ENCODE measurements at regions not wholly inside any gene's neighbourhood (a gene's known extent, or its start where the extent isn't known, plus 50 kb on each side); places are given as distances from the start of the nearest gene placed in this dataset.
A peak's percentile ranks its signal among the peaks of the same experiment; 100 is the strongest.

DNA sequence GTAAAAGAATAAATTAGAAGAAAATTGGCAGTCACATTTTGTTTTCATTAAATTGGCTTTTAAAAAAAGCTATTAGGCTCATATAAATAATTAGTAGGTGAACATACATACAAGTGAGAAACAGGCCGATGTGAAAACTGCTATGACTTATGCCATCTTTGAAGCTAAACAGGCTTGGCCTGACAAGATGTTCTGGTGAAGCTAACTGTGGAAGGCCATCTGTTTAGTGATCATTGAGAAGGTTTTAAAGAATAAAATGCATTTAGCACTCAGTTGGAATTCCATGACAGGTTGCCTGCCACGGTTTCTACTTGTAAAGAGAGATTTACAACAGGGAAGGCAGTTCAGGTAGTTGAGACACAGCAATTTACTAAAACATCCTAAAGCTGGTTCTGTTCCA, 264.0 kb upstream of the AGTR1 start:
- no peak for DNase-seq
- WGBS, 4 donors = 56 to 67% (median 64%) methylated on average over 2 of the region's 2 CpGs
- H3K9me3 ChIP-seq = peaks cover 0 to 6% (median 0%) of the 10 kb centered on the region in 12 donors
- peak overlapping the region in 1 of 12 donors; percentile 15 for H3K27ac ChIP-seq
- H3K4me3 ChIP-seq = no peak overlapping the region
- no peaks in the 10 kb centered on the region for H3K27me3 ChIP-seq
- H3K4me1 ChIP-seq = no peaks in the 10 kb centered on the region
- no peak for ATAC-seq
- intact Hi-C loops (cut with DNase I) = no loop called here
- TF ChIP-seq POLR2A (IDR thresholded peaks at IDR 0.05) = no peak
- TF ChIP-seq, protein P1, sequence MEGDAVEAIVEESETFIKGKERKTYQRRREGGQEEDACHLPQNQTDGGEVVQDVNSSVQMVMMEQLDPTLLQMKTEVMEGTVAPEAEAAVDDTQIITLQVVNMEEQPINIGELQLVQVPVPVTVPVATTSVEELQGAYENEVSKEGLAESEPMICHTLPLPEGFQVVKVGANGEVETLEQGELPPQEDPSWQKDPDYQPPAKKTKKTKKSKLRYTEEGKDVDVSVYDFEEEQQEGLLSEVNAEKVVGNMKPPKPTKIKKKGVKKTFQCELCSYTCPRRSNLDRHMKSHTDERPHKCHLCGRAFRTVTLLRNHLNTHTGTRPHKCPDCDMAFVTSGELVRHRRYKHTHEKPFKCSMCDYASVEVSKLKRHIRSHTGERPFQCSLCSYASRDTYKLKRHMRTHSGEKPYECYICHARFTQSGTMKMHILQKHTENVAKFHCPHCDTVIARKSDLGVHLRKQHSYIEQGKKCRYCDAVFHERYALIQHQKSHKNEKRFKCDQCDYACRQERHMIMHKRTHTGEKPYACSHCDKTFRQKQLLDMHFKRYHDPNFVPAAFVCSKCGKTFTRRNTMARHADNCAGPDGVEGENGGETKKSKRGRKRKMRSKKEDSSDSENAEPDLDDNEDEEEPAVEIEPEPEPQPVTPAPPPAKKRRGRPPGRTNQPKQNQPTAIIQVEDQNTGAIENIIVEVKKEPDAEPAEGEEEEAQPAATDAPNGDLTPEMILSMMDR (IDR thresholded peaks at IDR 0.05) = no peak
- no peaks in the 10 kb centered on the region for H3K36me3 ChIP-seq

- H3K27me3 ChIP-seq = no peaks in the 10 kb centered on the region
- DNase-seq (no peak), ATAC-seq (no peak)
- intact Hi-C loops (cut with DNase I) = no loop called here
- no peak overlapping the region for H3K4me3 ChIP-seq
- no peak overlapping the region for H3K27ac ChIP-seq
- no peak for TF ChIP-seq POLR2A (IDR thresholded peaks at IDR 0.05)
- TF ChIP-seq, protein P1 (IDR thresholded peaks at IDR 0.05) = no peak
- H3K4me1 ChIP-seq = no peaks in the 10 kb centered on the region
- peaks cover 0 to 6% (median 0%) of the 10 kb centered on the region in 12 donors for H3K9me3 ChIP-seq
- H3K36me3 ChIP-seq = no peaks in the 10 kb centered on the region
These were observed 262.2 kb upstream of the AGTR1 start for GRCh38 chr3:148435534-148435933.

GRCh38 chr3:148439254-148439822, 258.4 kb upstream of the AGTR1 start:
- Histone ChIP-seq H3K4me1 (no peaks in the 10 kb centered on the region), H3K4me3 (no peak overlapping the region), H3K36me3 (no peaks in the 10 kb centered on the region), H3K9me3 (peaks cover 0 to 9% (median 0%) of the 10 kb centered on the region in 12 donors), H3K27me3 (no peaks in the 10 kb centered on the region), H3K27ac (no peak overlapping the region)
- WGBS, 4 donors = 42 to 58% (median 49%) methylated on average over 3 of the region's 3 CpGs
- intact Hi-C loops (cut with DNase I) = no loop called here
- DNase-seq = no peak
- no peak for ATAC-seq
- no peak for TF ChIP-seq POLR2A (IDR thresholded peaks at IDR 0.05)
- TF ChIP-seq, protein P1 (IDR thresholded peaks at IDR 0.05) = no peak

DNA sequence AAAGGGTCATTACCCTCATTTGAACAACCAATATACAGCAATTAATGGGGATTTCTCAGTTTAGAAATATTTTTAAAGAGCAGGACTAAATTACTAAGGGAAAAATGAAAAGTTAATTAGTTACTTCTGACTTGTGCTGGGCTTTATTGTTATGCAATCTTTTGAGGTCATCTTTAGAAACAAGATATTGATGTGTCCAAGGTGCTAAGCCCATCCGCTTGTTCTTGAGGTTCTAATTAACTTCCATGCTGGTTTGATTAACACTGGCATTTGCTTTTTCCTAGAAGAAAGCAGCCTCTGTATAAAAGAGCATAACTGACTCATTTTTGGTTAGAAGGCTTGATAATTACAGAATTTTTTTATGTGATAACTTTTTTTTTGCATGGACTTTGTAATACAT, 256.5 kb upstream of the AGTR1 start:
- Histone ChIP-seq H3K9me3 (peaks cover 0 to 9% (median 0%) of the 10 kb centered on the region in 12 donors), H3K36me3 (no peaks in the 10 kb centered on the region), H3K27ac (no peak overlapping the region), H3K4me3 (no peak overlapping the region), H3K27me3 (no peaks in the 10 kb centered on the region), H3K4me1 (no peaks in the 10 kb centered on the region)
- intact Hi-C loops (cut with DNase I) = no loop called here
- DNase-seq (no peak), ATAC-seq (no peak)
- TF ChIP-seq POLR2A (IDR thresholded peaks at IDR 0.05) = no peak
- TF ChIP-seq, protein P1 (IDR thresholded peaks at IDR 0.05) = no peak
- 56 to 81% (median 68%) methylated on average over 1 of the region's 1 CpG for WGBS, 4 donors
